ENCODE measurements at regions not wholly inside any gene's neighbourhood (a gene's known extent, or its start where the extent isn't known, plus 50 kb on each side); places are given as distances from the start of the nearest gene placed in this dataset.
"Not testable (repeated sequence)": the region's sequence is repeated elsewhere in the genome, so short reads cannot be mapped to it uniquely, and the experiment has no call there.

DNA sequence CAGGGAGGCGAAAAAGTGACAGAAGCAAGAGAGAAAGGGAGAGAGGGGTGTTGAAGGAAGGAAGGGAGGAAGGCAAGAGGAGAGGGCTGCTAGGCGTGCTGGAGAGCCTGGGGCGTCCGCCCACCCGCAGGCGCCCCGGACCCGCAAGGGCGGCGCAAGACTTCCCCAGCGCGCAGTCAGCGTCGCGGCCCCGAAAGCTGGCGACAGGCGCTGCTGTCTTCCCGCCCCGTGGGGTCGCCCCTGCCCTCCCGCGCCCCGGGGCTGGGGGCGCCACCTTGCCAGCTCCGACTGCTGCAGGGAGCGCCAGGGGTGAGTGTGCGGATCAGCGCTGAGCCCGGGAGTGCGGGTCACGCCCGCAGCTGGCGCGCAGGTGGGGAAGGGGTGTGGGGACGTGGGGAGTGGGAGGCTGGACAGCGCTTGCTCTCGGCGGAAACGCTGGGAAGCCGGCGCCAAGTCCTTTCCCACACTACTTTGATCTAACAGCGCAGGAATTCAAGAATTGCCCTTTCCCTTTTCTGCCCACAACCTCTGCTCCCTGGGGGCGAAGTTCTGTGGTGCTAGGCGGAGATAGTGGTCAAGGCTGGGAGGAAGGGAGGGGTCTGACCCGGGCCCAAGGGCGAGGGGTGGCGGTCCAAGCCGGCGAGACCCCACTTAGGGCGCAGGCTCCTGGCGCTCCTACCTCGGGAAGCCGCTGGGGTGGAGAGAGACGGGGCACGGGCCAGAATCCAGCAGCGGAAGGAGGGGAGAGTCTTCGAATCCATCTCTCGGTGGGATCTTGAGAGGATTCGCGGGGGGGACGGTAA, 266.1 kb downstream of the CGGBP1 start, which contains the start of gene HTR1F:
HTR1F (plus strand) TSS at position 173 of the 803 bp plus-strand sequence.
- no peak for DNase-seq

DNA sequence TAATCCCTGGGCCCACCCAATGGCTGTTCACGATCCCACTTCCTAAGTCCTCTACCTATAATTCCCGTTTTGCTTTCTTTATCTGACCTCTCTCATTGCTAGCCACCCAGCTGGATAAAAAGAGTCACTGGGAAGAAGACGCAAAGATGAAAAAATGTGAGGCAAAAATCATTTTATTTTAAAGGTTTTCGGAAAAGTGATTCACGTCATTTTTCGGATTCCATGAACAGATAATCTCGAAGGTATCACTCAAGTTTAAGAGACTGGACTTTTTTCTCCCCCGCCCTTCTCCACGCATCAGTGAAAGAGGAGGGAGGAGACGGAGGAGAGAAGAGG, 266.6 kb downstream of the CGGBP1 start:
- no peak for DNase-seq

DNA sequence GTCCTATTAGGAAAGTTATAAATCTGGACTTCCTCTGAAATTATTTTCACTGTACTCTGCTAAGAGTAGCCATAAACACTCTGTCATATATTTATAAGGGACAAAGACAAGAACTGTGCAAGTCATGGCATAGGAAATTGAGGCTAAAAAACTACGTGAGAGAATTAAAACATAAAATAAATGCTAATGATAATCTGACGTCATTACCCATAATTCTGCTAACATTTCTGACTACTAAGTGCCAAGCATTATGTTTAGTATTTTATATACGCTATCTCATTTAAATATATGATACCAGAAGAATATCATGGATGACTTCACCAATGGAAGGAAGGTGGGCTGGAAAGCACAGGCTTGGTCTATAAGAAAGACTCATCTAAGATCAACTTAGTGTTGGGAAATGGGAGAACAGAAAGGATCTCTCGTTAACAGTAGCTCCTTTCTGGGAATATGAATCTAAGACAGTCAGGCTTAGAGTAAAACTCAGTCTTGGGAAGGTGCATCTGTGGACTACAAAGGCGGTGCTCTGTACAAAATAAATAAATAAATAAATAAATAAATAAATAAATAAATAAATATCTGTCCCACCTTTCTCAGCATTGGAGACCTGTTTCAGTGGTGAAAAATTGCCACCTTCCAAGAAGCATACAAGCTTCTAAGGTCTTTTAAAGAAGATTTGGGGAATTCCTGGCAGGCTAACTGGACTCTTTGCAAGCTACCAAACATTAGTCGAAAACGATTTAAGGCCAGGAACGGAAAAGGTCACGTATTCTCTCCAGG, 267.4 kb downstream of the CGGBP1 start:
- no peak for DNase-seq

DNA sequence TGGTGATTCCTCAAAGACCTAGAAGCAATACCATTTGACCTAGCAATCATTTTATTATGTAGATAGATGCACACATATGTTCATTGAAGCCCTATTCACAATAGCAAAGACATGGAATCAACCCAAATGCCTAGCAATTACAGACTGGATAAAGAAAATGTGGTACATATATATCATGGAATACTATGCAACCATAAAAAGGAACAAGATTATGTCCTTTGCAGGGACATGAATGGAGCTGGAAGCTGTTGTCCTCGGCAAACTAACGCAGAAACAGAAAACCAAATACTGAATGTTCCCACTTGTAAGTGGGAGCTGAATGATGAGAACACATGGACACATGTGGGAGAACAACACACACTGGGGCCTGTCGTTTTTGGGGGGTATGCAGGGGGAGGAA, 269.8 kb downstream of the CGGBP1 start:
- not testable (repeated sequence) for DNase-seq

DNA sequence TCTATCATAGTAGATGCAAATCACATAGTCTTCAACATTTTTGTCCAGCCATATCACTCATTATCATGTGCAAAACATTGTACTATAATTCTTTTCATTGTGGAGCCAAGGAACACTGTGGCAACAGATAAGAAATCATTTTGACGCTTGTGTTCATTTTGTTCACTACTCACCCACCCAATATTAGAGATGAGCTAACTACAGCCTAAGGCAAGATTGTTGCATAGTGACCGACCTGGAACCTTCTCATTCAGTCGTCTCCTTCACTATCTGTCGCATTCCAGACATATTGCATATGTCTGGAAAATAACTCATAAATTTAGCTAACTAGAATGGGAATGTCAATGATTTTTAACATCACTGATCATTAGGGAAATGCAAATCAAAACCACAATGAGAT, 270.3 kb downstream of the CGGBP1 start:
- no peak for DNase-seq

DNA sequence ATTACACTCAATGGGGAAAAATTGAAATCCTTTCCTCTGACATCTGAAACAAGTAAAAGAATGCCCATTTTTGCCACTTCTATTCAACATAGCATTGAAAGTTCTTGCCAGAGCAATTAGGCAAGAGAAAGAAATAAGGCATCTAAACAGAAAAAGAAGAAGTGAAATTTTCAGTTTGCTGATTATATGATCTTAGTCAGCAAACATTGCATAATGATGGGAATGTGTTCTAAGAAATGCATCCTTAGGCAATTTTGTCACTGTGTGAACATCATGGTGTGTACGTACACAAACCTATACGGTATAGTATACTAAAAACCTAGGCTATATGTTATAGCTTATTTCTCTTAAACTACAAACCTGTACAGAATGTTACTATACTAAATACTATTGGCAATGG, 278.0 kb downstream of the CGGBP1 start:
- DNase-seq, result no peak

DNA sequence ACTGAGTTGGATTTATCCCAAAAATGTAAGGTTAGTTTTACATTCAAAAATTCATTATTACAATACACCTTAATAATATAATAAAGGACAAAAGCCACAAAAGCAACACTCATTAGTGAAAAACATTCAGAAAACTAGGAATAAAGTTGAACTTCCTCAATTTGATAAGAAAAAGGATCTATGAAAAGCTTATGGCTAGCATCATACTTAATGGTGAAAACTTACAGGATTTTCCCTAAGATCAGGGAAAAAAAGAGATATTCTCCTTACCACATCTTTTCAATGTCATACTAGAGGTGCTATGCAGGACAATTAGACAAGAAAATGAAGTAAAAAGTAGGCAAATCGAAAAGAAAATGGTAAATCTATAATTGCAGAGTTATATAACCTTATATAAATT, 279.9 kb downstream of the CGGBP1 start:
- DNase-seq, result no peak

DNA sequence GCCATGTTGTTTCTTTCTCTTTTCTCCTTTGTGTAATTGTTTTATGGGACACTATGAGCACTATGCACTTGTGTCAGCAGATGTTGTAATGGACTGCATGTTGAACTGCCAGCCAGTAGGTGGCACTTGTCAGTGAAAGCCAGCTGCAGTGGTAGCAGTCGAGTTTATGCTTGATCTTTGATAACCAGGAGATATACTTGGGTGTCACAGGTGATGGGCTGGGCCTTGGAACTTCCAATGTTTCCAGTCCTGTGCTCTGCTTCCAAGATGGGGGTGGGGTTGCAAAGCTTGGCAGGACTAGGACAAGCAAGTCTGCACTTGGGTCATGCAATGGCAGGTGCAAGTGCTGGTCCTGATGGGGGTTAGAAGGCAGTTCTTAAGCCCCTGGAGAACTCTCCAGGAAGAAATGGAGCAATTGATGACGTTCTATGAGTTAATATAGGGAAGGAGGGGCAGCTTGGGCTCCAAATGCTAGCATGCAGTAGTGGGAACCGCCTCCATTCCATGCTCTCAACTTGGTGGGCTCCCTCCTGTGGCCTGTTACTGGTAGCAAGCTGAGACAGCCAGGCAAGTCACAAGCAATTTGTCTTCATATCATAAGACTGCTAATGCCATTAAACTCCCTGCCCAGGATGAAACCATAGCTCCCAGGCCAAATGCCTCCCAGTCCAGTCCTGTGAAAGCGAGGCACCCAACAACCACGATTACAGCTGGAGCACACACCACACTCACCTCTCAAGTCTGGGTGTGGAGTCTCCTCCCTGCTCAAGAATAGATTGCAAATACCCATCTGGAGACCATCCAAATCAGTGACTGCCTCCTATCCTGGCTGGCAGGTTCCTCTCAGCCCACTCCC, 287.2 kb downstream of the CGGBP1 start:
- DNase-seq, result no peak

DNA sequence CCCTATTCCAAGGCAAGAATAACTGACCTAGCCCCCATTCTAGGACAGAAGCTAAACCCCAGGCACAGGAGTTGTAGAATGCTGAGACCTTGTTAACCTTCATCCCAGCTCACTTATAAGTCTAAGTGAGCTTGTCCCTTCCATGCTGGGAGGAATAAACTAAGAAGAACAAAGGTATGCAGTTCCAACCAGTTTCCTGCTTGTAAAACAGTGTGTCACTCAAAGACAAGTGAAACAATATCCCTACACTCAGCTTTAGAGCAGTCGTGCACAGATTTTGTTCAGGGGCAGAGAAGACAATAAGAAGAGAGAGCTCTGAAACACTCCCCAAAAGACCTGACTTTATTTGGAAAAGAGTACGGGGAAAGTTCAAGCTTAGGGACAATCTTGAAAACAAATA, 292.1 kb downstream of the CGGBP1 start:
- no peak for DNase-seq

DNA sequence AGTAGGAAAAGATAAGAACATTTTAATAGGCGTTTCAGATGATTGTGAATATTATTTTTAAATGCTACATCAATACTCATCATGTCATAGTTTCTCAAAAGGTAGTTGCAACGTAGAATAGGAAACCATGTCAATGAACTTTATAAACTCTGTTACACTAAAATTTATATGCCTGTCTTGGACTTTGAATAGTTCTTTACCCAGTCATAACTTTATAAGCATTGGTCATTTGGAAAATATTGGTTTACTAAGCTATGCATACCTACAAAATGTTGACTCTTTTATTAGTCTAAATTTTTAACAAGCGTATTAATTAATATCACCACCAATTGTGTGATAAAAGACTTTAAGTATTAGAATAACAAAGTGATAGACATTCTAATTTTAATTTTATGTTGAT, 293.5 kb downstream of the CGGBP1 start:
- DNase-seq, result no peak

DNA sequence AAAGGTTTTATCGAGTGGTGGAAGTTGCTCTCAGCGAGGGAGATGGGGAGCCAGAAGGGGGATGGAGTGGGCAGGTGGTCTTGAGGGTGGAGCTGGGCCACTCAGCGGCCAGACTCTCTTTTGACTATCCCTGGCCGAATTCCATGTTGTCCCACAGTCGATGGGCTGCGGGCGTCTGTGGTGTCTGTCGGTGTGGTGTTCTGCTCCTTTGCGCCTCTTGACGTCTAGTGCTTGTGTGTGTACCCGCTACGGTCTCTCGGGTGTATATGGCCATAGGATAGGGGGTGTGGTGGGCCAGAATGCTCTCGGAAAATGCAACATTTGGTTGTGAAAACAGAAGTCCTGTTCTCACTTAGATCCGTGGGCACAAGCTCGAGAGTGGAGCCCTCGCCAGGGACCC, 297.0 kb downstream of the CGGBP1 start:
- no peak for DNase-seq

DNA sequence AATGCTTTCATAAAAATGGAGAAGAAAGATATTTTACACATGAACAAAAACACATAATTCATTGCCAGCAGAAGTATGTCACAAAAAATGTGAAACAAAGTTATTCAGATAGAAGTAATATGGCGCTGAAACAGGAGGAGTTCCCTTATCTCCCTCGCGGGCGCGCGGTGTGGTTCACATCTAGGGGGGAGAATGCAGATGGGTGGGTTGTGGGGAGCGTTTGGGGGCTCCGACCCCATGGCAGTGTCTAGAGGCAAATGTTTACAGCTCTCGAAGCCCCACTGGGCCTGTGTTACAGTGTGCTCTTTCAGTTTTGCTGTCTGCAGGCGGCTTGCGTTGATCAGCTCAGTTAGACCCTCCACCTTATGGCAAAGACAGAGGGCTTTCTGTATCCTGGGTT, 297.5 kb downstream of the CGGBP1 start:
- no peak for DNase-seq

DNA sequence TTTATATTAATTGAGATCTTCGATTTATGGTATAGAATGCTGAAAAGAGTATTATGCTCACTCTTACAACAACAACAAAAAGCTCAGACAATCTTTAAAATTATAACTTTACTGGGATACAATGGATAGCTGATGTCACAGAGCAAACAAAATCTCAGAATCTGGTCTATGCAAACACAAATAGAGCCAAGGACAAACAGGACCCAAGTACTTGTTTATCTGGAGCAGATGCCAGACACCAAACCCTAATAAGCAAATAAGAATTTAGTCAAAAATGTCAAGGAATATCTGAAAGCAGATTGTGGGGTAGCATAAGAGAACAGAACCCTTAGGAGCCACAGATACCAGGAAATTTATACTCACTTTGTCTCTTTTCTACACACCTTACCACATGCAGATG, 302.2 kb downstream of the CGGBP1 start:
- no peak for DNase-seq

DNA sequence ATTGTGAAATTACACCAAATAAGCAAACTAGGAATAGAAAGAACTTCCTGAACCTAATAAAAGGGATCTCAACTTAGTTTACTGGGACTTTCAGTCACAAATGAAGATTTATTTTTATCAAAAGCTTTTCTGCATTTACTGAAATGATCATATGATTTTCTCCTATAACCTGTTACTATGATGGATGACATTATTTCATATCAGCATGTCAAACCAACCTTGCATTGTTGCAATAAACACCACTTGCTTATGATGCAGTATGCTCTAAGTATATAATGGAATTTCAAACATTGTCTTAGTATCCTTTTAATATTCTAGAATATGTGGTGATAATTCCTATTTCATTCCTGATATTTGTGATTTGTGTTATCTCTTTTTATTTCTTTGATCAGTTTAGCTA, 303.0 kb downstream of the CGGBP1 start:
- no peak for DNase-seq

DNA sequence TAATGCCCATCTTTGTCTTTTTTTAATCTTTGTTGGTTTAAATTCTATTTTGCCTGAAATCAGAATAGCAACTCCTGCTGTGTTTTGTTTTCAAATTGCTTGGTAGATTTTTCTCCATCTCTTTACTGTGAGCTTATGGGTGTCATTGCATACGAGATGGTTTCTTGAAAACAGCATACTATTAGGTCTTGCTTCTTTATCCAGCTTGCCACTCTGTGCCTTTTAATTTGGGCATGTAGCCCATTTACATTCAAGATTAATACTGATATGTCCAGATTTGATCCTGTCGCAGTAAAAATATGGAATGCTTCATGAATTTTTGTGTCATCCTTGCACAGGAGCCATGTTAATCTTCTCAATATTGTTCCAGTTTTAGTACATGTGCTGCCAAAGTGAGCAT, 316.6 kb downstream of the CGGBP1 start:
- no peak for DNase-seq

DNA sequence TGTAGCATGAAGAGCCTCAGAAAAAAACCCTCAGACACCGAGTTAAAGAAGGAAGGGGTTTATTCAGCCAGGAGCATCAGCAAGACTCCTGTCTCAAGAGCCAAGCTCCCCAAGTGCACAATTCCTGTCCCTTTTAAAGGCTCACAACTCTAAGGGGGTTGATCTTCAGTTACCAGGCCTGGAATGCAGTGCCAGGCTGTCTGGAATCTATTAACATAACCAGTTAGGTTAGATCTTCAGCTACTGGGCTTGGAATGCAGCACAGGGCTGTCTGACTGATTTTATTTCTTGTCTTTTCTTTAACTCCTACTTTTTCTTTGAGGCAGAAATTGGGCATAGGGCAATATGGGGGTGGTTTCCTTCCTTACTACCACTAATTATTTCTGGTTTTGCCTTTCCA, 317.9 kb downstream of the CGGBP1 start:
- DNase-seq, result not testable (repeated sequence)

DNA sequence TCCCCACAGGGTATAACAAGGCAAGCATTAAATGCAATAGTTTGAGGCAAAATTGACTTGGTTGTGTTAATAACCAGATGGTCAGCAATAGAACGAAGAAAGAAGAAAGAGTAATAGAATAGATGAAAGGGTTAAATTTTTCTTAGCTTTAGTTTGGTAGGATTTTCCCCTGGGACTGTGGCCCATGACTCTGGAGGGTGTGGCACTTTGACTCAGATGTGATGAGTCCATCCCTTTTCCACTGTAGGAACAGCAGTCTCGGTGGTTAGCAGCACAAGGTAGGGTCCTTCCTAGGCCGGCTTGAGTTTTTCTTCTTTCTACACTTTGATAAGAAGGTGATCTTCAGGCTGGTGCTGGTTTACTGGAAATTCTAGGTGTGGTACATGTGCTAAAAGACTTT, 321.0 kb downstream of the CGGBP1 start:
- not testable (repeated sequence) for DNase-seq

DNA sequence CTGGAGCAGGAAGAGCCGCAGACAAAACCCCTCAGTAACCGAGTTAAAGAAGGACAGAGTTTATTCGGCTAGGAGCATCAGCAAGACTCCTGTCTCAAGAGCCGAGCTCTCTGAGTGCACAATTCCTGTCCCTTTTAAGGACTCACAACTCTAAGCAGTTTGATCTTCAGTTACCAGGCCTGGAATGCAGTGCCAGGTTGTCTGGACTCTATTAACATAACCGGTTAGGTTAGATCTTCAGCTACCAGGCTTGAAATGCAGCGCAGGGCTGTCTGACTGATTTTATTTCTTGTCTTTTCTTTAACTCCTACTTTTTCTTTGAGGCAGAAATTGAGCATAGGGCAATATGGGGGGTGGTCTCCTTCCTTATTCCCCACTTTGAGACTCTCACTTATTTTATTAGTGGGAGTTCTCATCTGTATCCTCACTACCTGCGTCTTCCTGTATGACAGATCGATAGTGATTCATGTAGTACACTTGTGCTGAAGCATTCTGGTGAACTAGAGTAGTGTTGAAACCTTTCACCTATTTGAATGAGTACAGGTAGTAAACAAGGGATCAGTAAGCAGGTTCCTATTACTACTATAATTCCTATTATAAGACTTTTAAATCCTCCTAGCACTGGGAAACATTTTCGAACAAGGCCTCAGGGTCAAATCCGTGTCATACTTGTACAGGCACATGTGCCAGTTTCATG, 325.0 kb downstream of the CGGBP1 start:
- DNase-seq, result no peak

DNA sequence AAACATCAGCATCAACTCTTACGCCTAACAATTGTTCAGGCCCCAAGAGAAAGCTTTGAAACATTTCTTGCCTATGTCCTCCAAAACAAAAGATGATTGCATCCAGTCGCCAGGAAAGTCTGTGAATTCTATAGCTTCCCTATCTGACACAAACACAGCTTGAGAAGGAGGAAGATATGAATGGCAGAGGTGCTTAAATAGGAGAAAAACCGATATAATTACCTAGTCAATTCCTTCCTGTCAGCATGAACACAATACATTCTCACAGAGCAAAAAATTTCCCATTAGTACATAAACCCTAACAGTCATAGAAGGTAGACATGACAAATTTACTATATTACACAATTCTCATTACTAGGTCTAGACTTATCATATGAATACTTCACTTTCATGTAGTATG, 326.5 kb downstream of the CGGBP1 start:
- DNase-seq, result no peak

DNA sequence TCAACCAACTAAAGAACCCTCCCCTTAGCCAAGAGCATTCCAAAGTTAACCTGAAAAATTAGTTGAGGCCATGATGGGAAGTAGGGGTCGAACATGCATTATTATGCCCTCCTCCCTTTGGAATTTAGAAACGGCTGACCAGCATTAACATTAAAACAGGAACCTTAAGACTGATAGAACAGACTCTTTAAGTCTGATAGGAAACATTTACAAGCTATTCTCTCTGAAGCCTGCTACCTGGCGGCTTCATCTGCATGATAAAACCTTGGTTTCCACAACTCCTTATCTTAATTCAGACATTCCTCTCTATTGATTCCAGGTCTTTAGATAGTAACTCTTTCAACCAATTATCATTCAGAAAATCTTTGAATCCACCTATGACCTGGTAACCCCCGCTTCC, 331.0 kb downstream of the CGGBP1 start:
- no peak for DNase-seq

DNA sequence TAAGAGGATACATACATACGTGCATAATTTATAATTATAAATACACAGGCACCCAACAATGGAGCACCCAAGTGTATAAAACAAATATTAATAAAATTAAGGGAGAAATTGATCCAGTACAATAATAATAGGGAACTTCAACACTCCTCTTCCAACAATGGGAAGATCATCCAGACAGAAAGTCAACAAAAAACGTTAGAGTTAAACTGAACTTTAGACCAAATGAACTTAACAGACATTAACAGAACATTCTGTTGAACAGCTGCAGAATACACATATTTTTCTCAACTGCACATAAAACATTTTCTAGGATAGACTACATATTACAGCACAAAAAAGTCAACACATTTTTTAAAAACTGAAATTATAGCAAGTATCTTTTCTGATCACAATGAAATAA, 339.7 kb downstream of the CGGBP1 start:
- no peak for DNase-seq

DNA sequence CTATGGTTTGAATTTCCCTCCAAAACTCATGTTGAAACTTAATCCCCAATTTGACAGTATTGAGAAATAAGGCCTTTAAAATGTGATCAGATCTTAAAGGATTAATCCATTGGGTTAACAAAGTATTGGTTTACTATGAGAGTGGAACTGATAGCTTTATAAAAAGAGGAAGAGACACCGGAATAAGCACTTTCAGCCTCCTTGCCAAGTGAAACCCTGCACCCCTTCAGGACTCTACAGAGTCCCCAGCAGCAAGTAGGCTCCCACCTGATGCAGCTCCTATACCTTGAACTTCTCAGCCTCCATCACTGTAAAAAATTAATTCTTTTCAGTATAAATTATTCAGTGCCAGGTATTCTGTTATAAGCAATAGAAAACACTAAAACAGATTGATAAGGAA, 348.3 kb downstream of the CGGBP1 start:
- no peak for DNase-seq

DNA sequence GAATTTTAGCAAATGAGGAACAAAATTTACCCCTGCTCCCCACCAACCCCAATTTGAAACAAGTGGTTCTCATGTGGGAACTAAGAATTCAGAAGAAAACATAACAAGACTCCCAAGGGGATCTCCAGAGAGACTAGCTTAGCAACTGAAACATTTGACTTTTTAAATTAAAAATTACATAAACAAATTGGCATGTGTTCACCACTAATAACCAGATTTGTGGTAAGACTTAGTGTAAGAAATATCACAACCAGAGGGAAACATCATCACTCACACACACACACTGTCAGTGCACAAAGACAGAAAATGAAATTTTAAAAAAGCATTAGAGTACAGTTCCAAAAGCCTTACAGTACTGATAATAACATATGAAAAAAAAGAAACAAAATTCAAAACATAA, 348.8 kb downstream of the CGGBP1 start:
- no peak for DNase-seq
